ENCODE measurements at regions not wholly inside any gene's neighbourhood (a gene's known extent, or its start where the extent isn't known, plus 50 kb on each side); places are given as distances from the start of the nearest gene placed in this dataset.
A peak's percentile ranks its signal among the peaks of the same experiment; 100 is the strongest.
"Not testable (repeated sequence)": the region's sequence is repeated elsewhere in the genome, so short reads cannot be mapped to it uniquely, and the experiment has no call there.

DNA sequence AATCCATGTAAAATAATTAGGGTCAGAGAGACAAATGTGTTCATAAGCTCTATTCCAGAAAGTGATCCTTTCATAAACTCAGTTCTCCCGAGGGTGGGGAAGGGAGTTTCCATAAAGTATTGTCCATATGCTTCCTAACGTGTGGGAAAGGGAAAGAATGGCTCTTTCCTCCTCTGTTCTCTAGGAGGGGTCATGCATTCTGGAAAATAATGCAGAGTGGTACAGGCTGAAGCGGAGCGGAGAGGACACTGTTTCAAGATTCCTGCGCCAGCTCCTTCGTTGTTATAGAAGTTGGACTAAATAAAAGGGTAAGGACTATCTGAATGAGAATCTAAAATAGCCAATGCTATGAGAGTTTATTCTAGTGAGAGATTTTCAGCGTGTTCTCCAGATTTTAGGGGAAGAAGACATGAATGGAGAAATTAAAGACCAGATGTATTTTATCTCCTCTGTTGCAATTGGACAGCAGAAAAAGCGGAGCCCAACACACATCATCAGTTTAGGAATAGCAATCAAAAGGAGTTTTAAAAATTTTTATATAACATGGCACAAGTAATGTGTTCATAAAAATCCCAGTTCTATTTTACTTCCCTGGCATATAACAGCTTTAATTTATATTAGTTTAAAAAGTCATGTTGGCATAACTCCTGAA is 166.9 kb upstream of the MPDZ start:
- H3K27ac Mint-ChIP-seq: no peak overlapping the region
- no peaks in the 10 kb centered on the region for H3K27me3 Mint-ChIP-seq
- peaks cover 0 to 2% (median 0%) of the 10 kb centered on the region in 3 donors for H3K9me3 Mint-ChIP-seq
- H3K4me1 Mint-ChIP-seq: no peaks in the 10 kb centered on the region
- H3K4me3 Mint-ChIP-seq: no peak overlapping the region
- no peaks in the 10 kb centered on the region for H3K36me3 Mint-ChIP-seq

DNA sequence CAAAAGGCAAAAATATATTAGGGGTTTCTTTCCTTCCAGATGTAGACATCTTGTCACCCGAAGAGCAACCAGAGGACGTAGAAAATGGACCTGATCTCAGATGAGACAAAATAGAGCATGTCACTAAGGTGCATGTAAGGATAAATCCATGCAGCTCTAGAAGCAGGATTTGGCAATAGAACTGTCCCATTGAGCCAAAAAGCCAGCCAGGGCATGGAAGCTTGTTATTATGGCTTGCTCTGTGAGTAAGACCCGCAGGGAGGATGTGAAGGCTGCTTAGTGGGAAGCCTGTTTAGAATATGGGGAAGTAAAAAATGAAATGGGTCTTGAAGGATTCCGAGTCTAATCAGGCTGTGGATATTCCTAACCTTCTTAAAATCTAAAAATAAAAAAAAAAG is 165.6 kb upstream of the MPDZ start:
- H3K4me3 Mint-ChIP-seq: no peak overlapping the region
- H3K9me3 Mint-ChIP-seq: peaks cover 0 to 2% (median 0%) of the 10 kb centered on the region in 3 donors
- no peaks in the 10 kb centered on the region for H3K36me3 Mint-ChIP-seq

DNA sequence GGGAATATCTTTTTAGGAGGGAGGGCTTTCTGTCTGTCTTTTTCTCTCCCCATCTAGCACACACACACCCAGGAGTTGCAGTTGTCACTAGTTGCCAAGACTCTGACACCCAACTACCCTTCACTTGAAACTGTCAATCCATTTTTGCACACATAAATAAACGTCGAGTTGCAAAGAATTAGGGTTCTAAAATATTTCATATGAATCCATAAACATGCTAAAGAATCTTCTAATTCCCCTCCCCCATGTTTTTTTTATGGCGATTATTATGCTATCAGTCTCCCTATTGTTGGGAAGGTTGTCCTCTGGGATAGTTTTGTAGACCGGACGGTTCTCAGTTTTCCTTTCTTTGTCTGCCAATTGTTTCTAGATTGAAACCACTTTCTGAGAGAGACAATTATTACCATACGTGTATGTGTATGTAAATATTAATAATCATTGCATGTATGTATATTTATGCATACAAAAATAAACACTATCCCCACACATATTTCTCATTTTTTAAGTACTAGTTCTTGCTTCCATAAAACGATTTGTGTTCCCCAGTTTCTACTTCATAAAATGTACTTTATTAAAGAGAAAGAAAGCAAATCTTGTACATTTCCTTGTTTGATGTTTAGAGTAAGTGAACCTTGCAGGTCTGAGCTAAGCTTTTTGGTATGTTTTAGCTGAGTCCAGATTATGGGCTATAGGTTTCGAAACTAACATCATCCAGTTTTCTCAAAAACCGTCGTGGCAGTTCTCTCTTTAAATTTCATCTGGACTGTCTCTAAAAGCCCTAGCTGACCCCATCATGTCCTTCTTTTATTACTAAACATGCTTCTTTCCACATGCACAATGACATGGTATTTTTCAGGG is 165.0 kb upstream of the MPDZ start:
- Mint-ChIP-seq H3K9me3 (peaks cover 0 to 2% (median 0%) of the 10 kb centered on the region in 3 donors), H3K27ac (no peak overlapping the region), H3K4me3 (no peak overlapping the region), H3K27me3 (no peaks in the 10 kb centered on the region), H3K4me1 (no peaks in the 10 kb centered on the region), H3K36me3 (no peaks in the 10 kb centered on the region)

More for the DNA sequence above, 165.6 kb upstream of the MPDZ start:
- no peak overlapping the region for H3K27ac Mint-ChIP-seq
- no peaks in the 10 kb centered on the region for H3K27me3 Mint-ChIP-seq
- H3K4me1 Mint-ChIP-seq: no peaks in the 10 kb centered on the region

DNA sequence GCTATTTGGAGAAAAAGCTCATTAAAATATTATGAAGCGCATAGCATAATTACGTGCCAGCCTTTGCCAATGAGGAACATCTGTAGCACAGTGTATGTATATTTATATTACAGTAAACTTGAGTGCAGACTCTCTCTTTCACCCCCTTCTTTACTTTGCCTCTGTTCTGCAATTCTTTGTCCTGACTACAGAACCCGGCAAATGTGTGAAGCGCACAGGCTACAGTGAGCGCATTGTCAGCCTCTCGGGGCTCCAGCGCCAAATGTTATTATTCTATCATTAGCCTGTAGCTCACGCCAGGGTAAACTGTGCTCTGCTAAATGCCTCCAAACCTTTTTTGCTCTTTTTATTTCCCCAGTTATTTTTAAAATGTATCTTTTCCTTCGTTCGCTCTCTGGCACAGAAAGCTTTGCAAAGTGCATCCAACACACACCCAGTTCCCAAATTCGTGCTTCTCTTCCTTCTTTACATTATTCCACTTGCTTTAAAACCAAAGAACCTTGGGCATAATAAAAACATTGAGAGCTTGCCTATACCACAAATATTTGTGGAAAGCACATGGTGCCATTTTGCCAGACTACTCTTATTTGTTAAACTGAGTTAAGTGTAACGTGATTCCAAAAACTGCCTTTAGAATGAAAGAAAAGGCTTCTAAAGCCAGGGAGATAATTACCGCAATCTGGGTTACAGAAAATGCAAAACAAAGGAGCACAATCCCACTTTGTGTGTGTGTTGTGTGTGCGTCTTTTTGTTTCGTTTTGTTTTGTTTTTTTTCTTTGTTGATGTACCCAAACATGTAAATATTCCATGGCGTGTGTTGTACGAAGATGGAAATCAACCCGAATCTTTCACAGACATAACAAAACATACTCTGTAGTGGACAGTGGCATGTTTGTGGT is 164.1 kb upstream of the MPDZ start:
- H3K4me1 Mint-ChIP-seq: no peaks in the 10 kb centered on the region
- no peaks in the 10 kb centered on the region for H3K27me3 Mint-ChIP-seq
- no peaks in the 10 kb centered on the region for H3K36me3 Mint-ChIP-seq
- no peak overlapping the region for H3K4me3 Mint-ChIP-seq
- H3K9me3 Mint-ChIP-seq: peaks cover 0 to 2% (median 0%) of the 10 kb centered on the region in 3 donors
- H3K27ac Mint-ChIP-seq: no peak overlapping the region

DNA sequence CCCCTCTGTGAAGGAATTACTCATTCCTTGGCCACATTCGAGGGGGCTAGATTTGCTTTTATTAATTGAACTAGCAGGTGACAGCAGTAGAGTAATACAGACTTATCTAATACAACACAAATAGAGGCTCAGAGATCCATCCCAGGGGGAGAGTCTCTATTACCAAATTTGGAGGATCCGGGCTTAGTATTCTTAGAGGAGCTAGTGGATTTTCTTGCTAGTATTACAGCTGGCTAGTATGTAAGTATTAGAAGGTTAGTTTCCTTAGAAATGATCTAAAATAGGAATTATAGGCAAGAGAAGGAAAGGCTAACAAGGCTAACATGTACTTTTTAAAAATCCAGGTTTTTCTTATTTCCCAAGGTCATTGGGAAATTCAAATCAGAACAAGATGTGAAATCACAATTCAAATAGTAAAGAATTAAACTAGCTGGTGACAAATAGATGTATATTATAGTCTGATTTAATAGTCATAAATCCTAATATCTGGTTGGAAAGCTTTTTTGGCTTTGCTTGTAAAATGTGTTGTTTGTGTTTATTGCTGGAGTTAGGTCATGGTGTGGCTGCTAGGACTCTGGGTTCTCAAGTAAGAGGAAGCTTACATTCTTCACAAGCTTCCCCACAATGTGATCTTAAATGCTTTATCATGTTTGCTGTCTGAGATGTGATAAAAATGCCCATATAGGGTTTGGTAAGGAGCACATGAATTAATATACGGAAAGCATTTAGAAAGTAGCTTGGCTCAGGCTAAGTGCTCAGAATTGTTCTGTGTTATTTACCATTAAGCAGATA is 160.4 kb upstream of the MPDZ start:
- Mint-ChIP-seq H3K27me3 (no peaks in the 10 kb centered on the region), H3K36me3 (no peaks in the 10 kb centered on the region), H3K4me3 (no peak overlapping the region), H3K27ac (peak overlapping the region in 1 of 3 donors; percentile 11), H3K9me3 (peaks cover 0 to 2% (median 0%) of the 10 kb centered on the region in 3 donors), H3K4me1 (no peaks in the 10 kb centered on the region)

DNA sequence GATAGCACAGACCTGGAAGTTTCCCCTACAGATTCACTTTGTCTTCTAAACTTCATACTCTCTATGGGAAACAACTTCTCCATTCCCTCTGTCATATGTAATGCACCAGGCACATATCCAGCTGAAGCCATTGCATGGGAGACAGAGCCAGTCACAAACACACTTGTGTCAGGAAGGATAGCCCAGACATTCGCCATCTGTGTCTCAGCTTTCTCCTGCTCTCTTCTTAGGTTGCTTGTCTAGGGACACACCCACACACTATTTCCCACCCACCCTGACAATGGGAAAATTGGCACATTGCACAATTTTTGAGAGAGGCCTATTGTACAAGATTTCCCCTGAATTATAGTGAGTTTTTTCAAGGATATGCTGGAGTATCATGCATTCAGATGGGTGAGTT is 158.4 kb upstream of the MPDZ start:
- H3K27me3 Mint-ChIP-seq: no peaks in the 10 kb centered on the region
- no peaks in the 10 kb centered on the region for H3K36me3 Mint-ChIP-seq
- H3K4me1 Mint-ChIP-seq: no peaks in the 10 kb centered on the region
- peaks cover 0 to 2% (median 0%) of the 10 kb centered on the region in 3 donors for H3K9me3 Mint-ChIP-seq
- H3K4me3 Mint-ChIP-seq: no peak overlapping the region
- no peak overlapping the region for H3K27ac Mint-ChIP-seq

DNA sequence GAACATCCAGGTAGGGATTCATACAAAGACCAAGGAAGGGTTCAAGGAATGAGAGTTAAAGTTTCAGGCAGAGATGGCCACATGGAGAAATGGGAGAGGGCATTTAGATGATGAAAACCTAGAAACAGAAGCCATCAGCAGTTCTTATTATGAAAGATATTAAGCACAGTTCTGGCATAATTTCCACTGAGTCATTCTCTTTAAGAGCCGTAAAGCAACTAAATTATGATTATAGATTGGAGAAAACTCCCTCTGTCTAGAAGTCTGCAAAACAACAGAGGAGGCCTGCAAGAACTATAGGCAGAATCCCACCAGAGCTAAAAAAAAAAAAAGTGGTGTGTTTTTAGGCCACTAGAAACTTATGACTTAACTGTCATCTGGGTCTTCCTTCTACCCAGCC is 157.1 kb upstream of the MPDZ start:
- no peaks in the 10 kb centered on the region for H3K9me3 Mint-ChIP-seq
- H3K27ac Mint-ChIP-seq: peak overlapping the region in 1 of 3 donors; percentile 21
- H3K4me3 Mint-ChIP-seq: no peak overlapping the region
- H3K4me1 Mint-ChIP-seq: no peaks in the 10 kb centered on the region
- H3K36me3 Mint-ChIP-seq: no peaks in the 10 kb centered on the region
- no peaks in the 10 kb centered on the region for H3K27me3 Mint-ChIP-seq

DNA sequence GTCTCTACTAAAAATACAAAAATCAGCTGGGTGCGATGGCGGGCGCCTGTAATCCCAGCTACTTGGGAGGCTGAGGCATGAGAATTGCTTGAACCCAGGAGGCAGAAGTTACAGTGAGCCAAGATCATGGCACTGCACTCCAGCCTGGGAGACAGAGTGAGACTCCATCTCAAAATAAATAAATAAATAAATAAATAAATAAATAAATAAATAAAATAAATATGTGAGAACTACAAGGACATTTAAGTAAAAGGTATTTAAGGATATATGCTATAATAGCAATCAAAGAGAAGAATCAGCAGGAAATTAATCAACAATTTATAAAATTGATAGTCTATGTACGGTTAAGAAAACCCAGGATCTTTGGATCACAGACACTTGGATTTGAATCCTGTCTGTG is 154.0 kb upstream of the MPDZ start:
- not testable (repeated sequence) for H3K4me1 Mint-ChIP-seq, H3K27me3 Mint-ChIP-seq, H3K36me3 Mint-ChIP-seq, H3K9me3 Mint-ChIP-seq, H3K4me3 Mint-ChIP-seq, H3K27ac Mint-ChIP-seq

DNA sequence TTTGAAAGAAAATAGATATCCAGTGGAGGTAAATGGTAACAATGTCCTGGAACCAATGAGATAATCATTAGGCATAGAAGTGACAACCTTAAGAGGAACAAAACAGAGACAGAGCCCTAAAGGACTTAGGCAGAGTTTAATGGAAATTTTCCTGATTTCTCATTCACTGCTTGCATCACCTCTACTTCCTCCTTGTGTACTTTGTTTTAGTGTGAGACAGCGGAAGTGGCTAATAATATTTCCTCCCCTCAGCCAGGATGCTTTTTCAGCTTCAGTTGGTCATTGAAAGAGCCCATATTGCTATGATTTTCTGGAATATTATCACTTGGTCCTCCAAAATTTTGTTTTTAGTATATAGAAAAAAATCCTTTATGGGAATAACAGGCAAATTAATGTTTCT is 153.4 kb upstream of the MPDZ start:
- Mint-ChIP-seq H3K27me3 (no peaks in the 10 kb centered on the region), H3K27ac (no peak overlapping the region), H3K36me3 (no peaks in the 10 kb centered on the region), H3K4me1 (no peaks in the 10 kb centered on the region), H3K9me3 (no peaks in the 10 kb centered on the region), H3K4me3 (no peak overlapping the region)

DNA sequence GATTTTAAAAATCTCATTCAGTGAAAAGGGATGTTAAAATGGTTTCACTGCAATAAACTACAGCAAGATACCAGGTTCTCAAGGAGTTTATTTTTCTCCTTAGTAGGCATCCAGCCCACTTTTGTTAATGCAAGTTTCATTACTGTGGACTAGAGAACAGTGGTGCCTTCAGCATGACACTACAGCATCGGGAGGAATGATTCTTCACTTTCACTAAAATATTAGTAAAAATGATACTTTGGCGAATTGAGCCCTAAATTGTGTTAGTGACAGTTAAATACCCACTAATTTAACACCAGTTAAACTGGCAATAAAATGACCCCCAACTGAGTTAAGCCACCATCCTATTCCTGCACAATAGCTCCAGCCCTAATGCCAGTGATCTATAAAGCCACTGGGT is 152.2 kb upstream of the MPDZ start:
- no peak overlapping the region for H3K27ac Mint-ChIP-seq
- H3K9me3 Mint-ChIP-seq: no peaks in the 10 kb centered on the region
- H3K27me3 Mint-ChIP-seq: no peaks in the 10 kb centered on the region
- no peak overlapping the region for H3K4me3 Mint-ChIP-seq
- no peaks in the 10 kb centered on the region for H3K4me1 Mint-ChIP-seq
- no peaks in the 10 kb centered on the region for H3K36me3 Mint-ChIP-seq

DNA sequence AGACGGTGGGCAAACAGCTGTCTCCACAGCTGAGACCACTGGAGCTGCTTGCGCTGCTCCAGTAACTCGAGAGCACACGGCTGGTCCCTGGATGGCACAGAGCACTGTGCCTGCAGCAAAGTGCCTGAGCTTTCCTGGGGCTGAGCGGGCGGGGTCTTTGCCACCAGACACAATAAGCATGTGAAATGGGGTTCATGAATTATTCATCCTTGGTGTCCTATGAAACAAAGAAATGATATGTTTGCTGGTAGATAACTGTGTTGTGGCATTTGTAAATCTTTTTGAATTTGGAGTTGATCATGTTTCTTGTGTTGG is 151.7 kb upstream of the MPDZ start:
- no peak overlapping the region for H3K27ac Mint-ChIP-seq
- no peaks in the 10 kb centered on the region for H3K27me3 Mint-ChIP-seq
- H3K36me3 Mint-ChIP-seq: no peaks in the 10 kb centered on the region
- no peaks in the 10 kb centered on the region for H3K4me1 Mint-ChIP-seq
- no peaks in the 10 kb centered on the region for H3K9me3 Mint-ChIP-seq
- H3K4me3 Mint-ChIP-seq: no peak overlapping the region

DNA sequence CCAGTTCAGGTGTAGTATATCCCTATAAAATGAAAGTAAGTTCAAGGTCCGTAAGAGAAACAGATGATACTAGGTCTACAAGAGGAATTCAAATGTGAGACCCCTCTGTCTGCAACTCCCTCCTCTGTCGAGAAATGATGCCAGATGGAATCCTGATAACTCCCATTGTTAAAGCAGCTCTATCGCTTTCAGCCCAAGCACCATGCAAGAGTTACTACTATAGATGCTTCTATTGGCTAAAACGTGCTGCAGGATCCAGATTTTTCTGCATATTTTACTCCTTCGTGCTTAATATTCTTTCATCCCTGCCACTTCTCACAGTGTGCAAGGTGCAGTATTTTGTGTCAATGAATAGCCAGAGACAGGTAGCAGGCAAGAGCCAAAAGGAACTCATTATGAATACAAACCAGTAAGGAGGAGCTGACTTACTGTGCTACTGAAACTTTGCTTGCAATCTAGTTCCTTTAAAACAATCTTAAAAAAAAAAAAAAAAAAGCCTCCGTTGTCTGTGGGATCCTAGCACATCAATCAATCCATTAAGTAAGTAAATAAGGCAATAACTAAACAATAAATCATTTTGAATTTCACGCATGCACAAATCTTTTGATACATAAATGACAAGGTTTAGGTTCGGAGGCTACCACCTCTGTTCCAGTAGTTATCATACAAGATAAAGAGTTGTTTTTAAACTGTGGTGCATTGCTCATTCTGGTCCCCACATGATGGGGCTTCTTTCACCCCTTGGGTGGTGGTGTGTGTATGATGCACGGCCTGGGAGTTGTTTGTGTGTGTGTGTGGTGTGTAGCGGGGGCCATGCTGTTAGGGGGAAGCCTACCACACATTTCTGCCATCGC is 151.1 kb upstream of the MPDZ start:
- Mint-ChIP-seq H3K9me3 (no peaks in the 10 kb centered on the region), H3K36me3 (no peaks in the 10 kb centered on the region), H3K27me3 (no peaks in the 10 kb centered on the region), H3K4me1 (no peaks in the 10 kb centered on the region), H3K27ac (no peak overlapping the region), H3K4me3 (no peak overlapping the region)

DNA sequence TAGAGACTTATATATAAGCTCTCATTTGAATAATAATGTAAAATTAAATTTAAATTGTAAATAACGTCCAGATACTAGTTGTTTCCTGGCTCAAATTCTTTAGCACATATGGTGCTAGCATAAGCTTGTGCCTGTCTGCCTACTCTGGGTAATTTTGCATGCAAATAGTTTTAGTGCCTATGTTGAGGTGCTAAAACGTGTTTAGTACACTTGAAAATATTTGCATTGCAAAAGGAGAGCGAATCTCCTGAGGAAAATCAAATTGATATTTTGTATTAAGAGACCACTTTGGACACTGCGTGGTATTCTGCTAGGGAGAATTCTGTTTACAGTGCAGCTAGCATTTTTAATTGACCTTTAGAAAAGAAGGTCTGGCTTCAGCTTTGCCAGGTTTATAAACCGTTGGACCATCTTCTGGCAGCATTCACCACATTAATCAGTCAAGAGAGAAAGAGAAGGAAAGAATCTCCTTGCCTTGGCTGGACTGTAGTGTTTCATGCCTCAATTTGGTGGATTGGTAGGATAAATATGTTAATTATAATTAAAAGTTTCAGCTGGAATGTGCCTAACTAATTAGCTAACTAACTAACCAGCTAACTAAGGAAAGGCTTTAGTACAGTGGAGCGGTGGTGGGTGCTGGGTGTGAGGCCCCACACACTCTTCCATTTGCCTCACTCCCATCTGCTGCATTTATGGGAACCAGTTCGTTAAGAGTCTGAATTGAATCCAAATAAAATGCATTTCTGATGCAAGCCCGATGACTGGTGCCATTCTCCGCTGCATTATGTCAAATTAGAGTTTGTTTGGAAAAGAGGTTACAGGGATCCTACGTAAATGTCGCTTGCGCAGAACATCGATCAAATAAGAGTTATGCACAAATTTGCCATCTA is 150.1 kb upstream of the MPDZ start:
- Mint-ChIP-seq H3K9me3 (no peaks in the 10 kb centered on the region), H3K27ac (no peak overlapping the region), H3K4me1 (no peaks in the 10 kb centered on the region), H3K36me3 (no peaks in the 10 kb centered on the region), H3K27me3 (no peaks in the 10 kb centered on the region), H3K4me3 (no peak overlapping the region)
